Mucosa of stomach (tissue), 1 donor: ENCODE measurements at regions not wholly inside any gene's neighbourhood (a gene's known extent, or its start where the extent isn't known, plus 50 kb on each side); places are given as distances from the start of the nearest gene placed in this dataset.
"Not testable (repeated sequence)": the region's sequence is repeated elsewhere in the genome, so short reads cannot be mapped to it uniquely, and the experiment has no call there.

Experiments used
- H3K27me3 ChIP-seq: one replicate; pipeline ENCODE4 v1.7.0; 2013; ENCODE audit warnings: mild to moderate bottlenecking, low read length; ENCODE audit not compliant: control insufficient read depth, insufficient read depth
- H3K36me3 ChIP-seq: one replicate; pipeline ENCODE4 v1.7.0; 2013; ENCODE audit warnings: low read length; ENCODE audit not compliant: control insufficient read depth, insufficient read depth
- H3K4me1 ChIP-seq: one replicate; pipeline ENCODE4 v1.7.0; 2013; ENCODE audit warnings: mild to moderate bottlenecking, low read length; ENCODE audit not compliant: control insufficient read depth, insufficient read depth
- H3K4me3 ChIP-seq: one replicate; pipeline ENCODE4 v1.7.0; 2013; ENCODE audit warnings: low read length
- H3K9ac ChIP-seq: one replicate; pipeline ENCODE4 v1.7.0; 2013; ENCODE audit warnings: mild to moderate bottlenecking, low read length, moderate library complexity
- H3K9me3 ChIP-seq: one replicate; pipeline ENCODE4 v1.7.0; 2013; ENCODE audit warnings: mild to moderate bottlenecking, low read length, moderate library complexity; ENCODE audit not compliant: control insufficient read depth
- donor health status: Pancreatic carcinoma.

GRCh38 chr13:66144357-66144756 lies 1085.8 kb downstream of the PCDH9 start:
- not testable (repeated sequence) for H3K4me1 ChIP-seq, H3K9me3 ChIP-seq, H3K27me3 ChIP-seq, H3K36me3 ChIP-seq, H3K9ac ChIP-seq, H3K4me3 ChIP-seq

DNA sequence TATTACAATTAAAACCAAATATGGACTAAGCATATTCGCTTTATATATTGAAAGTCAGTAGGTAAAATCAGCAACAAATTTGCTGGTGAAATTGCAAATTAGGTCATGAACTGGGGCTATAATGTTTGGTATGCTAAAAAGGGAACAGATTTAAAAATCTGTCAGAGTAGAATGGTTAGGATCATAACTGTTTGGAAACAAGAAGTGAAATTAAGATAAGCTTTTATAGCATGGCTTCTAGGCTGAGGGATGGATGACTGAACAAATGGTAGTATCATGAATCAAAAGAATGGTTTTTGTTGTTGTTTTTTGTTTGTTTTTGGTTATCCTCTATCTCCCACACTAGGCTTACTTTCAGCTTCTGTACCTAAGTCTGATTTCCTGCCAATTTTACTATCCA lies 1090.4 kb downstream of the PCDH9 start:
- no peaks in the 10 kb centered on the region for H3K9me3 ChIP-seq
- no peak overlapping the region for H3K9ac ChIP-seq
- H3K4me3 ChIP-seq: no peak overlapping the region
- H3K4me1 ChIP-seq: no peaks in the 10 kb centered on the region
- H3K36me3 ChIP-seq: no peaks in the 10 kb centered on the region
- no peaks in the 10 kb centered on the region for H3K27me3 ChIP-seq

GRCh38 chr13:66139250-66139649 lies 1090.9 kb downstream of the PCDH9 start:
- H3K4me1 ChIP-seq: no peaks in the 10 kb centered on the region
- no peaks in the 10 kb centered on the region for H3K27me3 ChIP-seq
- no peak overlapping the region for H3K4me3 ChIP-seq
- H3K36me3 ChIP-seq: no peaks in the 10 kb centered on the region
- H3K9me3 ChIP-seq: no peaks in the 10 kb centered on the region
- H3K9ac ChIP-seq: no peak overlapping the region

GRCh38 chr13:66138172-66138811 lies 1091.8 kb downstream of the PCDH9 start:
- H3K4me1 ChIP-seq: no peaks in the 10 kb centered on the region
- no peaks in the 10 kb centered on the region for H3K9me3 ChIP-seq
- H3K4me3 ChIP-seq: no peak overlapping the region
- no peaks in the 10 kb centered on the region for H3K27me3 ChIP-seq
- H3K9ac ChIP-seq: no peak overlapping the region
- no peaks in the 10 kb centered on the region for H3K36me3 ChIP-seq

GRCh38 chr13:66137384-66137783 lies 1092.8 kb downstream of the PCDH9 start:
- H3K9me3 ChIP-seq: no peaks in the 10 kb centered on the region
- no peaks in the 10 kb centered on the region for H3K4me1 ChIP-seq
- no peaks in the 10 kb centered on the region for H3K36me3 ChIP-seq
- H3K4me3 ChIP-seq: no peak overlapping the region
- H3K27me3 ChIP-seq: no peaks in the 10 kb centered on the region
- H3K9ac ChIP-seq: no peak overlapping the region

DNA sequence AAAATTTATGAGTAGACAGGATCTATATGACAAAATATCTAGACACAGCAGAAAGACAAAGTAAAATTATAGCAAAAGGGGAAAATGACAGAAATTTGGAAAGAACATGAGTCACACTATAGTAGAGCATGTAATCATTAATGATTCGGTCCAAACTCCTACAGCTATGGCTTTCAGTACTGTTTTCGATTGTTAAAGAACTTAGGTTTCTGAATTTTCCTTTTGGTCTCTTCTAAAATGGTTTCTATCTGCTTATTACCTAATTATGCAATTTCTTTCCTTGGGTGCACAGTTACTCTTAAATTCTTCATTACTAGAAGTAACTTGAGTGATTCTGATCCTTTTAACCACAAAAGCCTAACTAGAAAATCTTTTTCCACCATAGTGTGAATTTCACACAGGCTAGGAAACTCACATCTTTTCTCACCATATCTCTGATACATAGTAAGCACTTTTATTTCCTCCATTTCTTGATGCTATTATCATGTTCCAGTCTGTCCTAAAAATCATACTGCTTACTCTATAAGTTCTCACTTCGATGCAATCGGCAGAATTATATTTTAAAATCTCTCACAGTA lies 1101.4 kb downstream of the PCDH9 start:
- Histone ChIP-seq H3K9ac (no peak overlapping the region), H3K27me3 (no peaks in the 10 kb centered on the region), H3K36me3 (no peaks in the 10 kb centered on the region), H3K4me3 (no peak overlapping the region), H3K4me1 (no peaks in the 10 kb centered on the region), H3K9me3 (no peaks in the 10 kb centered on the region)

DNA sequence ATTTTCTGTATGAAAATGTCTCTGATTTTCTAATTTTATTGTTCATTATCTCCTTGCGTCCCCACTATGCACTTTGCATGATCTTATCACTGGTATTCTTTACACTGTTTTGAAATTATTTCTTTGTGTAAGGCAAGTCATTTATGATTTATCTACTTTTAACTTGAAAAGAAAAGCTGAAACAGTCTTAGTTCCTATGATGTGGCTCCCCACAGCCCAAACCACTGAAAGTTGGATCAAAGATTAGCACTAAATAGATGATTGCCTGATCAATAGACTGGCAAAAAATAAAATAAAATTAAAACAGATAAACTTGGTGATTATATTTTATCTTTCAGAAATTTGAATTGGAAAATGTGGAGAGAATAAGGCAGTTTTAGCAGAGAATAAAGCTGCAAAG lies 1101.9 kb downstream of the PCDH9 start:
- no peaks in the 10 kb centered on the region for H3K27me3 ChIP-seq
- H3K4me1 ChIP-seq: no peaks in the 10 kb centered on the region
- H3K9ac ChIP-seq: no peak overlapping the region
- H3K36me3 ChIP-seq: no peaks in the 10 kb centered on the region
- H3K4me3 ChIP-seq: no peak overlapping the region
- H3K9me3 ChIP-seq: no peaks in the 10 kb centered on the region

DNA sequence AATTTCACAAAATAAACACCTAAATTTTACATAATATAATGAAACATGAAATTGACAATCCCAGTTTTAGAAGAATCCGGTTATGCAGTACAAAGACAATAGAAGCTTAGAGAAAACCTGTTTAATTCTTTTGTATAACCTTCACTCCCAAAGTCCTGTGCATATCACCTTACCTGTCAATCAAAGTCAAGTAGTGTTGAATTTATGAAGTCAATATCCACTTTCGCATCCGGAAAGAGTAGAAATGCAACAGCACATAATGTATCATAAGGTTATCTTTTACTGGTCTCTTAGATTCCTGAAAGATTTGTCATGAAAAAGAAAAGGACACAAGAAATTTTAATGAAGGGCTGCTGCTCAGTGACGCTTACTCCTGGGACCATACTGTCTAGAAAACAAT lies 1112.6 kb downstream of the PCDH9 start:
- Histone ChIP-seq H3K4me1 (no peaks in the 10 kb centered on the region), H3K4me3 (no peak overlapping the region), H3K9ac (no peak overlapping the region), H3K27me3 (no peaks in the 10 kb centered on the region), H3K36me3 (no peaks in the 10 kb centered on the region), H3K9me3 (no peaks in the 10 kb centered on the region)

DNA sequence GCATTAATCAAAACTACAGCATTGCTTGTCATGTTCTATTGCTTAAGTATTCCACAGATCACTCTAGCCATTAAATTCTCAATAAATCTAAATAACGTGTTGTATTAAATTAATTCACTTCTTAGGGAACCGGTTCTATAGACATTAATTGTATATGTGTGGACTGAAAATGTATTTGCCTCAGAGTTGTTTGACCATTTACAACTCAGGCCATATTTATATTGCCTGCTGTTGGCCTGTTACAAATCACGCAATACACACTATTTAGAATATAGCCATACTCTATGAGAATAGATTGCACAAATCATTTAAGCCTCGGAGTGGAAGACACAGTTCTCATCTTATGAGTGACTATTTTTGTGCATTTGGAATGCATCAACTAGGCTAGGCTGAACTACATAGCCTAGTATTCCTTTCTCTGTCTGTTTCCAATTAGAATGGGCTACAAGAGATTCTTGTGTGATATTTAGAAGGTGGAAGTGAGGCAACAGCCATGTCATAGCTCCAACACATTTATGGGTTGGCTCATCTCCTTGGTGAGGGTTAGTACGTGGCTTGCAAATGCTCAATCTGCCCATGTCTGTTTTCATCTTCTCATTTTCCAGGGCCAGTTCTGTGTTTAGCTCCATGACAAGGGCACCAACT lies 1116.1 kb downstream of the PCDH9 start:
- Histone ChIP-seq H3K36me3 (no peaks in the 10 kb centered on the region), H3K9ac (no peak overlapping the region), H3K9me3 (no peaks in the 10 kb centered on the region), H3K4me1 (no peaks in the 10 kb centered on the region), H3K27me3 (no peaks in the 10 kb centered on the region), H3K4me3 (no peak overlapping the region)

GRCh38 chr13:66111628-66112027 lies 1118.5 kb downstream of the PCDH9 start:
- Histone ChIP-seq H3K9me3 (no peaks in the 10 kb centered on the region), H3K4me1 (no peaks in the 10 kb centered on the region), H3K4me3 (no peak overlapping the region), H3K27me3 (no peaks in the 10 kb centered on the region), H3K9ac (no peak overlapping the region), H3K36me3 (no peaks in the 10 kb centered on the region)

GRCh38 chr13:66106246-66106645 lies 1123.9 kb downstream of the PCDH9 start:
- no peaks in the 10 kb centered on the region for H3K36me3 ChIP-seq
- H3K9ac ChIP-seq: no peak overlapping the region
- no peaks in the 10 kb centered on the region for H3K9me3 ChIP-seq
- H3K4me3 ChIP-seq: no peak overlapping the region
- no peaks in the 10 kb centered on the region for H3K4me1 ChIP-seq
- no peaks in the 10 kb centered on the region for H3K27me3 ChIP-seq

DNA sequence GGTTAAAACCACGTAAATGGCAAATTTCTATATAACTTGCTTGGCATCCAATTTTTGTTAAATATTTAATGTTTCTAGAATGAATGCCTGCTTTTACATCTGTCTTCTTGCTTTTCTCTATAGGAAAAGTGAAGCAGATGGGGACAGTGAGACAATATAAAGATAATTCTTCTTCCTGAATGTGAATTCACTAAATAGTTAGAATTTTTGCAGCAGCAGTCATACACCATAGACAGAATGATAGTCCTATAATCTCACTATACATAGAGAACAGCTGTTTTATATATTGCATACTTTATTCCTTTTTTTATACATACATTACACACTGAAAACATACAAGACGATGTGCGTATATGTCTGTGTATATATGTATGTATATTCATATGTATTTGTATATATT lies 1127.3 kb downstream of the PCDH9 start:
- Histone ChIP-seq H3K9ac (no peak overlapping the region), H3K36me3 (no peaks in the 10 kb centered on the region), H3K9me3 (no peaks in the 10 kb centered on the region), H3K27me3 (no peaks in the 10 kb centered on the region), H3K4me1 (no peaks in the 10 kb centered on the region), H3K4me3 (no peak overlapping the region)
